Fibroblast of lung (primary cell): ENCODE measurements at regions not wholly inside any gene's neighbourhood (a gene's known extent, or its start where the extent isn't known, plus 50 kb on each side); places are given as distances from the start of the nearest gene placed in this dataset.

Experiments
- EZH2 ChIP-seq: IDR thresholded peaks from 2 replicates; pipeline ENCODE4 v1.5.1; 2012; ENCODE audit warnings: low read length, control low read depth, mild to moderate bottlenecking; ENCODE audit errors: missing control alignments
- TF ChIP-seq, protein P1 (sequence below), 2 donors: IDR thresholded peaks in 1 of 2; conservative IDR thresholded peaks in 1 of 2; 1 replicate in 1 of 2; 2 replicates in 1 of 2; pipeline ENCODE4 v1.5.1; 2011 to 2012; ENCODE audit warnings: low read length in 2 of 2, control low read depth in 1 of 2, inconsistent platforms in 1 of 2, low read depth in 1 of 2, mild to moderate bottlenecking in 1 of 2

DNA sequence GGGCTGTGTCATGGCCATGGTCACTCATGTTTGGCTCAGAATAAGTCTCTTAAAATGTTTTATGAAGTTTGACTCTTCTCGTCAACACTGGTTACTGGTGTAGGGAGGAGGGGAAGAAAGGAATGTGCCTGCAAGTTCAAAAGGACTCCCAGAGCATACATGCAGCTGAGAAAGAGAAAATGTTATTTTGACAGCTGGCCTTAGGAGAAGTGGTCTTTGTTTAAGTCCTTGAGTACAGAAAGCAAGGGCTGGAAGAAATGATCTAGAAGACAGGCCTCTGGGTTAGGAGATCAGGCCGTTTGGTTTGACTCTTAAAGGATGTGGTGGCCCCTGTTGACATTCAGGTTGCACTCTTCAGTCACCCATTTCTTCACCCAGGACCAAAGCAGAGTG, 245.5 kb downstream of the REEP3 start:
- TF ChIP-seq, protein P1, sequence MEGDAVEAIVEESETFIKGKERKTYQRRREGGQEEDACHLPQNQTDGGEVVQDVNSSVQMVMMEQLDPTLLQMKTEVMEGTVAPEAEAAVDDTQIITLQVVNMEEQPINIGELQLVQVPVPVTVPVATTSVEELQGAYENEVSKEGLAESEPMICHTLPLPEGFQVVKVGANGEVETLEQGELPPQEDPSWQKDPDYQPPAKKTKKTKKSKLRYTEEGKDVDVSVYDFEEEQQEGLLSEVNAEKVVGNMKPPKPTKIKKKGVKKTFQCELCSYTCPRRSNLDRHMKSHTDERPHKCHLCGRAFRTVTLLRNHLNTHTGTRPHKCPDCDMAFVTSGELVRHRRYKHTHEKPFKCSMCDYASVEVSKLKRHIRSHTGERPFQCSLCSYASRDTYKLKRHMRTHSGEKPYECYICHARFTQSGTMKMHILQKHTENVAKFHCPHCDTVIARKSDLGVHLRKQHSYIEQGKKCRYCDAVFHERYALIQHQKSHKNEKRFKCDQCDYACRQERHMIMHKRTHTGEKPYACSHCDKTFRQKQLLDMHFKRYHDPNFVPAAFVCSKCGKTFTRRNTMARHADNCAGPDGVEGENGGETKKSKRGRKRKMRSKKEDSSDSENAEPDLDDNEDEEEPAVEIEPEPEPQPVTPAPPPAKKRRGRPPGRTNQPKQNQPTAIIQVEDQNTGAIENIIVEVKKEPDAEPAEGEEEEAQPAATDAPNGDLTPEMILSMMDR (conservative IDR thresholded peaks at IDR 0.05 in 1 of 2, IDR thresholded peaks at IDR 0.05 in 1 of 2; ENCODE audit: low read depth in 1 of 2, low read length in 2 of 2): no peak
- TF ChIP-seq EZH2: no peak
